Panc1 (cell line): ENCODE measurements at regions not wholly inside any gene's neighbourhood (a gene's known extent, or its start where the extent isn't known, plus 50 kb on each side); places are given as distances from the start of the nearest gene placed in this dataset.

ENCODE experiments used
- POLR2AphosphoS5 ChIP-seq: IDR thresholded peaks from 2 replicates; pipeline ENCODE4 v1.6.1; 2012; ENCODE audit warnings: mild to moderate bottlenecking, low read depth, low read length, moderate library complexity
- SIN3A ChIP-seq: IDR thresholded peaks from 2 replicates; pipeline ENCODE4 v1.6.1; 2012; ENCODE audit warnings: low read depth, mild to moderate bottlenecking, low read length, moderate library complexity, borderline replicate concordance; ENCODE audit not compliant: insufficient read depth
- TF ChIP-seq, protein P1 (sequence below): fragments of 450-650 bp; IDR thresholded peaks from 2 replicates; pipeline ENCODE4 v1.5.1; 2017; ENCODE audit warnings: mild to moderate bottlenecking

DNA sequence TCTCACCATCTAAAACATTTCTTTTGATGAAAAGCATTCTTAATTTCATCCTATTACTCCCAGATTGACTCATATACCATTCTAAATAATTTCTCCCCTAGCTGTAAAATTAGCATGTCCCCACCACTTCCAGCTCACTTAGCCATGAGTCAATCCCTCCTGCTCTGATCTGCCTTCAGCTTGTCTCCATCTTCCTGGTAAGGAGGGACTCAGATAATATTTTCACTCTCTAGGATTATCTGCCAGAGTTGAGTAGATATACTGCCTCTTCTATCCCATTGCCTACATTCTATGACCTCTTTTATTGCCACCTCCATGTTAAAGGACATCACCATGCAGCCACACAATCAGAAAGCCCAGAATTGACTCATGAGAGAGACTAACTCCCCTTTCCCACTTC lies 348.8 kb upstream of the POU3F2 start:
- TF ChIP-seq, protein P1, sequence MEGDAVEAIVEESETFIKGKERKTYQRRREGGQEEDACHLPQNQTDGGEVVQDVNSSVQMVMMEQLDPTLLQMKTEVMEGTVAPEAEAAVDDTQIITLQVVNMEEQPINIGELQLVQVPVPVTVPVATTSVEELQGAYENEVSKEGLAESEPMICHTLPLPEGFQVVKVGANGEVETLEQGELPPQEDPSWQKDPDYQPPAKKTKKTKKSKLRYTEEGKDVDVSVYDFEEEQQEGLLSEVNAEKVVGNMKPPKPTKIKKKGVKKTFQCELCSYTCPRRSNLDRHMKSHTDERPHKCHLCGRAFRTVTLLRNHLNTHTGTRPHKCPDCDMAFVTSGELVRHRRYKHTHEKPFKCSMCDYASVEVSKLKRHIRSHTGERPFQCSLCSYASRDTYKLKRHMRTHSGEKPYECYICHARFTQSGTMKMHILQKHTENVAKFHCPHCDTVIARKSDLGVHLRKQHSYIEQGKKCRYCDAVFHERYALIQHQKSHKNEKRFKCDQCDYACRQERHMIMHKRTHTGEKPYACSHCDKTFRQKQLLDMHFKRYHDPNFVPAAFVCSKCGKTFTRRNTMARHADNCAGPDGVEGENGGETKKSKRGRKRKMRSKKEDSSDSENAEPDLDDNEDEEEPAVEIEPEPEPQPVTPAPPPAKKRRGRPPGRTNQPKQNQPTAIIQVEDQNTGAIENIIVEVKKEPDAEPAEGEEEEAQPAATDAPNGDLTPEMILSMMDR = no peak
- TF ChIP-seq SIN3A (no peak), POLR2AphosphoS5 (no peak)
